Hepatocyte (in vitro differentiated cells): ENCODE measurements at regions not wholly inside any gene's neighbourhood (a gene's known extent, or its start where the extent isn't known, plus 50 kb on each side); places are given as distances from the start of the nearest gene placed in this dataset.

Experiments used
- DNase-seq: peaks from one replicate; pipeline ENCODE4 v3.0.0-alpha.2; 2016; ENCODE audit warnings: low spot score
- H2AFZ ChIP-seq: fragments of 200-600 bp; sonication (generic); 2 replicates; pipeline ENCODE4 v1.6.0; 2016; ENCODE audit warnings: antibody characterized with exemption, mild to moderate bottlenecking
- H3K27ac ChIP-seq: fragments of 200-600 bp; sonication (generic); 2 replicates; pipeline ENCODE4 v1.5.1; 2016; ENCODE audit warnings: mild to moderate bottlenecking
- H3K27me3 ChIP-seq: fragments of 200-600 bp; sonication (generic); 2 replicates; pipeline ENCODE4 v1.6.1; 2016
- H3K36me3 ChIP-seq: fragments of 200-600 bp; sonication (generic); replicated peaks from 2 replicates; pipeline ENCODE4 v1.5.1; 2016; ENCODE audit warnings: low read depth; ENCODE audit not compliant: insufficient read depth
- H3K4me1 ChIP-seq: fragments of 200-600 bp; sonication (generic); 2 replicates; pipeline ENCODE4 v1.5.1; 2016; ENCODE audit warnings: mild to moderate bottlenecking, moderate library complexity; ENCODE audit not compliant: insufficient read depth
- H3K4me2 ChIP-seq: fragments of 200-600 bp; sonication (generic); 2 replicates; pipeline ENCODE4 v1.6.0; 2016
- H3K4me3 ChIP-seq: fragments of 200-600 bp; sonication (generic); 2 replicates; pipeline ENCODE4 v1.5.1; 2016; ENCODE audit warnings: mild to moderate bottlenecking
- H3K79me2 ChIP-seq: fragments of 200-600 bp; sonication (generic); 2 replicates; pipeline ENCODE4 v1.6.0; 2017; ENCODE audit warnings: mild to moderate bottlenecking
- H3K9me2 ChIP-seq: fragments of 200-600 bp; sonication (generic); replicated peaks from 2 replicates; pipeline ENCODE4 v1.6.0; 2017; ENCODE audit warnings: mild to moderate bottlenecking; ENCODE audit not compliant: insufficient read depth
- H3K9me3 ChIP-seq: fragments of 200-600 bp; sonication (generic); 2 replicates; pipeline ENCODE4 v1.5.1; 2016; ENCODE audit warnings: low read depth, mild to moderate bottlenecking
- H4K20me1 ChIP-seq: fragments of 200-600 bp; sonication (generic); 2 replicates; pipeline ENCODE4 v1.6.0; 2016; ENCODE audit warnings: mild to moderate bottlenecking; ENCODE audit not compliant: insufficient read depth, poor library complexity, severe bottlenecking
- CTCF ChIP-seq: fragments of 200-600 bp; sonication (generic); IDR thresholded peaks from 2 replicates; pipeline ENCODE4 v1.5.1; 2016; ENCODE audit warnings: antibody characterized with exemption, mild to moderate bottlenecking; ENCODE audit not compliant: poor library complexity
- EZH2 ChIP-seq: fragments of 200-600 bp; sonication (generic); IDR thresholded peaks from 2 replicates; pipeline ENCODE4 v1.6.1; 2016; ENCODE audit warnings: antibody characterized with exemption, mild to moderate bottlenecking, borderline replicate concordance
- EZH2phosphoT487 ChIP-seq: fragments of 200-600 bp; sonication (generic); IDR thresholded peaks from one replicate; pipeline ENCODE4 v1.6.1; 2018; ENCODE audit warnings: antibody characterized with exemption, mild to moderate bottlenecking, low read depth, moderate library complexity; ENCODE audit not compliant: unreplicated experiment, severe bottlenecking
- WGBS: methylation state at CpG from one replicate; pipeline ENCODE4 v1.1.6; 2016; ENCODE audit warnings: low lambda C conversion rate; ENCODE audit errors: missing lambda C conversion rate; 5-methylcytosine and 5-hydroxymethylcytosine counted together

DNA sequence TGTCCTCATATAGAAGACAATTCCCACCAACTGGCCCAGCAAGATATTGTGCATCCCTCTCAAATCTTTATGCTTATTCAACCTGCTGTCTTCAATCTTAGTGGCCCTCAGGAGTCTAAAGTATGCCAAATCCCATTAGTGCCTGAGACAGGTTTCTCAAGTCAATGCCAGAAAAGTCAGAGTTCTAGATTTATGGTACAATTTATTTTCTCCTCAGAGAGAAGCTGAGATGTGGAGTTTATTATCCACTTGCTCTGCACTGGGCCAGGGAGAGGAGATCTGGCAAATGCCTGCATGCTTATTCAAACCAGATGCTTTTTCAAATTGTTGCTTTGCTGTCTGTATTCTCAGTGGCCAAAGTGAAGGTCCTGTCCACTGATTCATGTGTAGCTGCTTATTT lies 825.2 kb downstream of the METTL4 start:
- Histone ChIP-seq H3K27me3 (peaks cover 2% of the 10 kb centered on the region), H3K9me3 (no peaks in the 10 kb centered on the region), H3K27ac (no peak overlapping the region), H3K36me3 (no peaks in the 10 kb centered on the region), H3K4me2 (no peak overlapping the region), H2AFZ (no peak overlapping the region), H4K20me1 (no peaks in the 10 kb centered on the region), H3K4me1 (no peaks in the 10 kb centered on the region), H3K79me2 (no peaks in the 10 kb centered on the region), H3K9me2 (no peaks in the 10 kb centered on the region), H3K4me3 (no peak overlapping the region)
- DNase-seq = no peak
- TF ChIP-seq CTCF = no peak
- no peak for TF ChIP-seq EZH2phosphoT487
- TF ChIP-seq EZH2 = no peak

DNA sequence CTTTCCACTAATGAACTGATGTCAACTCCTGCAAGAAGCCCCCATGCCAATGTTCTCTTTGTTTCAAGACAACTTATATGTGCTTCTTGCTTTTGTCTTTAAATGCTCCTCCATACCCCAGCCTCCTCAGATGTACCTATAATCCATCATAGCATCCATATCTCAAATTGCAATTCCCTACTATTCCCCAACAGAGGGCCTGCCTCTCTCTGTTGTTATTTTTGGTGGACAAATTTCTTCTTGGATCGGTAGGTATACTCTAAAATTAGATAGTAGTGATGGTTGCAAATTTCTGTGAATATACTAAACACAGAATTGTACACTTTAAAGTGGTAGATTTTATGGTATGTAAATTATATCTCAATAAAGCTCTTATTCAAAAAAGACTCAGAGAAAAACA lies 820.1 kb downstream of the METTL4 start:
- TF ChIP-seq CTCF (no peak), EZH2phosphoT487 (no peak), EZH2 (no peak)
- Histone ChIP-seq H3K27me3 (no peaks in the 10 kb centered on the region), H3K9me3 (no peaks in the 10 kb centered on the region), H2AFZ (no peak overlapping the region), H3K4me3 (no peak overlapping the region), H3K36me3 (no peaks in the 10 kb centered on the region), H3K4me1 (no peaks in the 10 kb centered on the region), H3K79me2 (no peaks in the 10 kb centered on the region), H3K4me2 (no peak overlapping the region), H3K9me2 (no peaks in the 10 kb centered on the region), H3K27ac (no peak overlapping the region), H4K20me1 (no peaks in the 10 kb centered on the region)
- DNase-seq = no peak
- WGBS = 88% methylated on average over 1 of the region's 1 CpG

DNA sequence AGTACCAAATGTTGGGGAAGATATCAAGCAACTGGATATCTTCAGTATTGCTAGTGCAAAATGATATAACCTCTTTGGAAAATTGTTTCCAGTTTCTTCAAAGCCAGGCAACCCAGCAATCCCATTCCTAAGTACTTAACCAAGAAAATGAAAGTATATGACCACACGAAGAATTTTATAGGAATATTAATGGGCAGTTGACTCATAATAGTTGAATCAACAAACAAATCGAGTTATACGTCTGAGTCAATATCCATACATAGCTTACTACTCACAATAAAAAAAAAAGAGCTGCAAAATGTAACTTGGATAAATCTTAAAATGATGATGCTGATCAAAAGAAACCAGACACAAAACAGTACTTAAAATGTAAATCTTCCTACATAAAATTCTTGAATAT lies 810.4 kb downstream of the METTL4 start:
- Histone ChIP-seq H3K27ac (no peak overlapping the region), H3K4me3 (no peak overlapping the region), H3K79me2 (no peaks in the 10 kb centered on the region), H3K36me3 (no peaks in the 10 kb centered on the region), H2AFZ (no peak overlapping the region), H3K9me2 (no peaks in the 10 kb centered on the region), H3K9me3 (no peaks in the 10 kb centered on the region), H3K4me1 (no peaks in the 10 kb centered on the region), H3K4me2 (no peak overlapping the region), H3K27me3 (no peaks in the 10 kb centered on the region), H4K20me1 (no peaks in the 10 kb centered on the region)
- WGBS = 77% methylated on average over 3 of the region's 3 CpGs
- DNase-seq = no peak
- TF ChIP-seq CTCF (no peak), EZH2phosphoT487 (no peak), EZH2 (no peak)

DNA sequence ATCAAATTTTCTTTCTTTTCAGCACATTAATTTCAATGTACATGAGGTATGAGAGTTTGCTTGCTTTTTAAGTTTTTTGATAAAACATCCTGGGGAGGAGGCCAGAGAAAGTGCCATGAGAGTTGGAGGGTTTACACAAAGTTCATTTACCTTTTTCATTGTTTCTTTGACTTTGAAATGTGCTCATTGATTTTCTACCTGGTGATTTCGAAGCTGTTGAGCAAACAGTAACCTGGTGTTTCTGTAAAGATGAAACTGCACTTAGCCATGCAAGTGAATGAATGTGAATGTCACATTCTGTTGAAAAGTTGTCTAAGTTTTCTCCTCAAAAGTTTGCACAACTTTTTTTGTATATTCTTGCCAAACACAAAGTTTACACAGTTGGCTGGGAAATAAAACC lies 797.0 kb downstream of the METTL4 start:
- Histone ChIP-seq H4K20me1 (no peaks in the 10 kb centered on the region), H3K9me3 (no peaks in the 10 kb centered on the region)
- WGBS = 47% methylated on average over 1 of the region's 1 CpG

More for the DNA sequence above, 797.0 kb downstream of the METTL4 start:
- no peak overlapping the region for H2AFZ ChIP-seq
- H3K4me2 ChIP-seq = no peak overlapping the region
- DNase-seq = no peak
- no peak overlapping the region for H3K4me3 ChIP-seq
- H3K36me3 ChIP-seq = no peaks in the 10 kb centered on the region
- no peaks in the 10 kb centered on the region for H3K79me2 ChIP-seq
- H3K9me2 ChIP-seq = no peaks in the 10 kb centered on the region
- no peak overlapping the region for H3K27ac ChIP-seq
- no peak for TF ChIP-seq EZH2phosphoT487
- no peak for TF ChIP-seq EZH2
- no peak for TF ChIP-seq CTCF
- H3K4me1 ChIP-seq = no peaks in the 10 kb centered on the region
- H3K27me3 ChIP-seq = no peaks in the 10 kb centered on the region
